GM12878 (cell line): ENCODE measurements at regions not wholly inside any gene's neighbourhood (a gene's known extent, or its start where the extent isn't known, plus 50 kb on each side); places are given as distances from the start of the nearest gene placed in this dataset.

Source experiments
- BACH1 ChIP-seq: fragments of 450-650 bp; IDR thresholded peaks from 2 replicates; pipeline ENCODE4 v1.6.1; 2017; ENCODE audit warnings: mild to moderate bottlenecking, borderline replicate concordance
- BRCA1 ChIP-seq: IDR thresholded peaks from 2 replicates; pipeline ENCODE4 v1.6.1; 2011; ENCODE audit warnings: low read depth, low read length, improper control_type of control experiment
- CHD1 ChIP-seq: IDR thresholded peaks from 2 replicates; pipeline ENCODE4 v1.6.1; 2012; ENCODE audit warnings: low read depth, low read length, improper control_type of control experiment
- CREB1 ChIP-seq: IDR thresholded peaks from 2 replicates; pipeline ENCODE4 v1.6.1; 2012; ENCODE audit warnings: low read depth, mild to moderate bottlenecking, inconsistent platforms
- DPF2 ChIP-seq: fragments of 450-650 bp; IDR thresholded peaks from 2 replicates; pipeline ENCODE4 v1.6.1; 2017; ENCODE audit warnings: mild to moderate bottlenecking
- EED ChIP-seq: sonication (generic); IDR thresholded peaks from 2 replicates; pipeline ENCODE4 v1.6.1; 2016; ENCODE audit warnings: antibody characterized with exemption, low read depth
- EP300 ChIP-seq, 2 experiments: fragments of 150-350 bp in 1 of 2; IDR thresholded peaks; 2 replicates each; pipeline ENCODE4 v1.6.1; 2011 to 2012; ENCODE audit warnings: low read depth in 2 of 2, low read length in 2 of 2, borderline replicate concordance in 1 of 2, improper control_type of control experiment in 1 of 2, inconsistent platforms in 1 of 2; ENCODE audit not compliant: control insufficient read depth in 1 of 2
- ESRRA ChIP-seq: IDR thresholded peaks from 2 replicates; pipeline ENCODE4 v1.6.1; 2012; ENCODE audit warnings: mild to moderate bottlenecking, low read length, improper control_type of control experiment
- FOS ChIP-seq: IDR thresholded peaks from 3 replicates; pipeline ENCODE4 v1.6.1; 2011; ENCODE audit warnings: borderline replicate concordance; ENCODE audit not compliant: insufficient read length; ENCODE audit errors: extremely low read depth
- GABPA ChIP-seq: IDR thresholded peaks from 2 replicates; pipeline ENCODE4 v1.6.1; 2014; ENCODE audit warnings: antibody characterized with exemption, low read depth, mild to moderate bottlenecking, inconsistent platforms
- HDGF ChIP-seq: fragments of 450-650 bp; IDR thresholded peaks from 2 replicates; pipeline ENCODE4 v1.6.1; 2016; ENCODE audit warnings: antibody characterized with exemption
- MTA2 ChIP-seq: fragments of 450-650 bp; IDR thresholded peaks from 2 replicates; pipeline ENCODE4 v1.6.1; 2016; ENCODE audit warnings: low read depth, mild to moderate bottlenecking, moderate library complexity
- MTA3 ChIP-seq: IDR thresholded peaks from 2 replicates; pipeline ENCODE4 v1.6.1; 2012; ENCODE audit warnings: low read length, inconsistent platforms, borderline replicate concordance
- MXI1 ChIP-seq: fragments of 150-350 bp; IDR thresholded peaks from 2 replicates; pipeline ENCODE4 v1.6.1; 2011; ENCODE audit warnings: low read depth, mild to moderate bottlenecking, inconsistent platforms, low read length, improper control_type of control experiment
- NR2F1 ChIP-seq: fragments of 450-650 bp; conservative IDR thresholded peaks from 2 replicates; pipeline ENCODE4 v1.6.1; 2017; ENCODE audit warnings: mild to moderate bottlenecking
- NRF1 ChIP-seq: conservative IDR thresholded peaks from 2 replicates; pipeline ENCODE4 v1.6.1; 2011; ENCODE audit warnings: mild to moderate bottlenecking, low read depth, low read length, improper control_type of control experiment
- PML ChIP-seq: IDR thresholded peaks from 2 replicates; pipeline ENCODE4 v1.6.1; 2012; ENCODE audit warnings: low read length, inconsistent platforms
- RAD21 ChIP-seq: IDR thresholded peaks from 2 replicates; pipeline ENCODE4 v1.6.1; 2011; ENCODE audit warnings: mild to moderate bottlenecking, low read depth, low read length, moderate library complexity; ENCODE audit not compliant: insufficient read depth
- SMAD1 ChIP-seq: fragments of 450-650 bp; IDR thresholded peaks from 2 replicates; pipeline ENCODE4 v1.6.1; 2018; ENCODE audit warnings: mild to moderate bottlenecking, low read depth; ENCODE audit not compliant: partially characterized antibody
- SMAD5 ChIP-seq: IDR thresholded peaks from 2 replicates; pipeline ENCODE4 v1.6.1; 2016; ENCODE audit warnings: antibody characterized with exemption, low read depth
- STAT3 ChIP-seq: IDR thresholded peaks from 2 replicates; pipeline ENCODE4 v1.6.1; 2011; ENCODE audit warnings: low read depth, low read length, improper control_type of control experiment
- YY1 ChIP-seq: IDR thresholded peaks from 2 replicates; pipeline ENCODE4 v1.6.1; 2011; ENCODE audit warnings: low read depth, mild to moderate bottlenecking, low read length
- ZNF217 ChIP-seq: fragments of 450-650 bp; IDR thresholded peaks from 2 replicates; pipeline ENCODE4 v1.6.1; 2017; ENCODE audit warnings: antibody characterized with exemption, mild to moderate bottlenecking
- TF ChIP-seq, protein P1 (sequence below): IDR thresholded peaks from 2 replicates; pipeline ENCODE4 v1.6.1; 2011; ENCODE audit warnings: low read depth, mild to moderate bottlenecking, low read length, moderate library complexity, borderline replicate concordance; ENCODE audit errors: extremely low read depth
- TF ChIP-seq, protein P2 (sequence below): fragments of 450-650 bp; IDR thresholded peaks from 2 replicates; pipeline ENCODE4 v1.6.1; 2017; ENCODE audit warnings: borderline replicate concordance
- TF ChIP-seq, protein P3 (sequence below): IDR thresholded peaks from 2 replicates; pipeline ENCODE4 v1.6.1; 2011; ENCODE audit warnings: mild to moderate bottlenecking, low read depth, low read length, moderate library complexity; ENCODE audit not compliant: insufficient replicate concordance
- TF ChIP-seq, protein P4 (sequence below): IDR thresholded peaks from 2 replicates; pipeline ENCODE4 v1.6.1; 2011; ENCODE audit warnings: low read depth, low read length, improper control_type of control experiment, borderline replicate concordance
- TF ChIP-seq, protein P5 (sequence below): fragments of 150-350 bp; IDR thresholded peaks from 2 replicates; pipeline ENCODE4 v1.6.1; 2014; ENCODE audit warnings: mild to moderate bottlenecking, low read depth, low read length

DNA sequence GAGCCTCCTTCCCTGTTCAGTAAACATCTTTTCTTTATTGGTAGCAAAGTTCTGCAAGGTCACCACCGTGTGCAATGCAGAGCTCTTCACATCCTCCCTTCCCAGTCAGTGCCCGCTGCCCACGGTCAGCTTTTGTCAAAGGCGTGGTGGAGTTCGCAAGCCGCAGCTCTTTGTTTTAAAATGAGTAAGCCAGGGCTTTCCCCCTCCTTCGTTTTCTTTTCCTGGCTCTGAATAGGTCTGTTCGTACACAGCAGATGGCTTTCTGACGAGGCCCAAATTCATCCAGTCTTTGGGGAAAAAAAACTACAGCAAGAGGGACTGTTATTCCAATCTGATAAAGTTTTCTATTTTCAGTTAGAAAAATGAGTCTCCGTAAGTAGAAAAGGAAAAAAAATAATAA lies 153.2 kb downstream of the LRIG2 start (continued):
- TF ChIP-seq, protein P1, sequence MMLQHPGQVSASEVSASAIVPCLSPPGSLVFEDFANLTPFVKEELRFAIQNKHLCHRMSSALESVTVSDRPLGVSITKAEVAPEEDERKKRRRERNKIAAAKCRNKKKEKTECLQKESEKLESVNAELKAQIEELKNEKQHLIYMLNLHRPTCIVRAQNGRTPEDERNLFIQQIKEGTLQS = no peak
- TF ChIP-seq BRCA1 (no peak), MXI1 (no peak), MTA2 (no peak), DPF2 (peak; percentile 45; the same call in 1 of the 2 replicates), NR2F1 (no peak), SMAD5 (no peak), YY1 (no peak), FOS (no peak), ESRRA (no peak), EED (peak; percentile 66), ZNF217 (no peak), STAT3 (no peak), BACH1 (no peak), EP300 (IDR thresholded peaks at IDR 0.05; ENCODE audit: borderline replicate concordance in 1 of 2, control insufficient read depth in 1 of 2, low read depth in 2 of 2, low read length in 2 of 2) (no peak; a peak in 1 of 4 replicates), RAD21 (0 out of 2 replicates have a peak, but pooled peaks have one; percentile 3), CREB1 (0 out of 2 replicates have a peak, but pooled peaks have one; percentile 12), SMAD1 (no peak), MTA3 (no peak), PML (no peak), HDGF (no peak), GABPA (no peak), NRF1 (no peak), CHD1 (no peak)
- TF ChIP-seq, protein P2, sequence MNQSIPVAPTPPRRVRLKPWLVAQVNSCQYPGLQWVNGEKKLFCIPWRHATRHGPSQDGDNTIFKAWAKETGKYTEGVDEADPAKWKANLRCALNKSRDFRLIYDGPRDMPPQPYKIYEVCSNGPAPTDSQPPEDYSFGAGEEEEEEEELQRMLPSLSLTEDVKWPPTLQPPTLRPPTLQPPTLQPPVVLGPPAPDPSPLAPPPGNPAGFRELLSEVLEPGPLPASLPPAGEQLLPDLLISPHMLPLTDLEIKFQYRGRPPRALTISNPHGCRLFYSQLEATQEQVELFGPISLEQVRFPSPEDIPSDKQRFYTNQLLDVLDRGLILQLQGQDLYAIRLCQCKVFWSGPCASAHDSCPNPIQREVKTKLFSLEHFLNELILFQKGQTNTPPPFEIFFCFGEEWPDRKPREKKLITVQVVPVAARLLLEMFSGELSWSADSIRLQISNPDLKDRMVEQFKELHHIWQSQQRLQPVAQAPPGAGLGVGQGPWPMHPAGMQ = no peak
- TF ChIP-seq, protein P3, sequence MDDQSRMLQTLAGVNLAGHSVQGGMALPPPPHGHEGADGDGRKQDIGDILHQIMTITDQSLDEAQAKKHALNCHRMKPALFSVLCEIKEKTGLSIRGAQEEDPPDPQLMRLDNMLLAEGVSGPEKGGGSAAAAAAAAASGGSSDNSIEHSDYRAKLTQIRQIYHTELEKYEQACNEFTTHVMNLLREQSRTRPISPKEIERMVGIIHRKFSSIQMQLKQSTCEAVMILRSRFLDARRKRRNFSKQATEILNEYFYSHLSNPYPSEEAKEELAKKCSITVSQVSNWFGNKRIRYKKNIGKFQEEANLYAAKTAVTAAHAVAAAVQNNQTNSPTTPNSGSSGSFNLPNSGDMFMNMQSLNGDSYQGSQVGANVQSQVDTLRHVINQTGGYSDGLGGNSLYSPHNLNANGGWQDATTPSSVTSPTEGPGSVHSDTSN = no peak
- TF ChIP-seq, protein P4, sequence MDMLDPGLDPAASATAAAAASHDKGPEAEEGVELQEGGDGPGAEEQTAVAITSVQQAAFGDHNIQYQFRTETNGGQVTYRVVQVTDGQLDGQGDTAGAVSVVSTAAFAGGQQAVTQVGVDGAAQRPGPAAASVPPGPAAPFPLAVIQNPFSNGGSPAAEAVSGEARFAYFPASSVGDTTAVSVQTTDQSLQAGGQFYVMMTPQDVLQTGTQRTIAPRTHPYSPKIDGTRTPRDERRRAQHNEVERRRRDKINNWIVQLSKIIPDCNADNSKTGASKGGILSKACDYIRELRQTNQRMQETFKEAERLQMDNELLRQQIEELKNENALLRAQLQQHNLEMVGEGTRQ = no peak
- TF ChIP-seq, protein P5, sequence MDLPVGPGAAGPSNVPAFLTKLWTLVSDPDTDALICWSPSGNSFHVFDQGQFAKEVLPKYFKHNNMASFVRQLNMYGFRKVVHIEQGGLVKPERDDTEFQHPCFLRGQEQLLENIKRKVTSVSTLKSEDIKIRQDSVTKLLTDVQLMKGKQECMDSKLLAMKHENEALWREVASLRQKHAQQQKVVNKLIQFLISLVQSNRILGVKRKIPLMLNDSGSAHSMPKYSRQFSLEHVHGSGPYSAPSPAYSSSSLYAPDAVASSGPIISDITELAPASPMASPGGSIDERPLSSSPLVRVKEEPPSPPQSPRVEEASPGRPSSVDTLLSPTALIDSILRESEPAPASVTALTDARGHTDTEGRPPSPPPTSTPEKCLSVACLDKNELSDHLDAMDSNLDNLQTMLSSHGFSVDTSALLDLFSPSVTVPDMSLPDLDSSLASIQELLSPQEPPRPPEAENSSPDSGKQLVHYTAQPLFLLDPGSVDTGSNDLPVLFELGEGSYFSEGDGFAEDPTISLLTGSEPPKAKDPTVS = no peak
